B cell (primary cell): ENCODE measurements at regions not wholly inside any gene's neighbourhood (a gene's known extent, or its start where the extent isn't known, plus 50 kb on each side); places are given as distances from the start of the nearest gene placed in this dataset.

ENCODE experiments used
- EZH2 ChIP-seq: IDR thresholded peaks from 2 replicates; pipeline ENCODE4 v1.6.1; 2012; ENCODE audit warnings: borderline replicate concordance, low read depth, mild to moderate bottlenecking, moderate library complexity, low read length; ENCODE audit not compliant: insufficient read depth, poor library complexity, severe bottlenecking
- TF ChIP-seq, protein P1 (sequence below): fragments of 200-600 bp; IDR thresholded peaks from one replicate; pipeline ENCODE4 v1.8.0; 2022; ENCODE audit warnings: antibody characterized with exemption, mild to moderate bottlenecking

- no peak for TF ChIP-seq EZH2
- TF ChIP-seq, protein P1, sequence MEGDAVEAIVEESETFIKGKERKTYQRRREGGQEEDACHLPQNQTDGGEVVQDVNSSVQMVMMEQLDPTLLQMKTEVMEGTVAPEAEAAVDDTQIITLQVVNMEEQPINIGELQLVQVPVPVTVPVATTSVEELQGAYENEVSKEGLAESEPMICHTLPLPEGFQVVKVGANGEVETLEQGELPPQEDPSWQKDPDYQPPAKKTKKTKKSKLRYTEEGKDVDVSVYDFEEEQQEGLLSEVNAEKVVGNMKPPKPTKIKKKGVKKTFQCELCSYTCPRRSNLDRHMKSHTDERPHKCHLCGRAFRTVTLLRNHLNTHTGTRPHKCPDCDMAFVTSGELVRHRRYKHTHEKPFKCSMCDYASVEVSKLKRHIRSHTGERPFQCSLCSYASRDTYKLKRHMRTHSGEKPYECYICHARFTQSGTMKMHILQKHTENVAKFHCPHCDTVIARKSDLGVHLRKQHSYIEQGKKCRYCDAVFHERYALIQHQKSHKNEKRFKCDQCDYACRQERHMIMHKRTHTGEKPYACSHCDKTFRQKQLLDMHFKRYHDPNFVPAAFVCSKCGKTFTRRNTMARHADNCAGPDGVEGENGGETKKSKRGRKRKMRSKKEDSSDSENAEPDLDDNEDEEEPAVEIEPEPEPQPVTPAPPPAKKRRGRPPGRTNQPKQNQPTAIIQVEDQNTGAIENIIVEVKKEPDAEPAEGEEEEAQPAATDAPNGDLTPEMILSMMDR: no peak
Measured at GRCh38 chr2:36193680-36194079, 161.9 kb upstream of the CRIM1 start.
